Fibroblast of lung (primary cell): ENCODE measurements at regions not wholly inside any gene's neighbourhood (a gene's known extent, or its start where the extent isn't known, plus 50 kb on each side); places are given as distances from the start of the nearest gene placed in this dataset.

Experiments
- DNase-seq, 2 donors: peaks; one replicate each; pipeline versions ENCODE4 v3.0.0 to v3.0.0-alpha.2; 2010; ENCODE audit warnings: low read depth in 2 of 2
- H2AFZ ChIP-seq: 2 replicates; pipeline ENCODE4 v1.5.1; 2012; ENCODE audit warnings: low read length, control low read depth, inconsistent platforms
- H3K27ac ChIP-seq: 2 replicates; pipeline ENCODE4 v1.5.1; 2011; ENCODE audit warnings: low read length, control low read depth; ENCODE audit not compliant: insufficient read depth
- H3K27me3 ChIP-seq: 2 replicates; pipeline ENCODE4 v1.5.1; 2011; ENCODE audit warnings: mild to moderate bottlenecking, low read length; ENCODE audit not compliant: control insufficient read depth, insufficient read depth
- H3K36me3 ChIP-seq: 2 replicates; pipeline ENCODE4 v1.5.1; 2011; ENCODE audit warnings: low read length; ENCODE audit not compliant: control insufficient read depth, insufficient read depth
- H3K4me1 ChIP-seq: 2 replicates; pipeline ENCODE4 v1.5.1; 2011; ENCODE audit warnings: low read length; ENCODE audit not compliant: control insufficient read depth, insufficient read depth; ENCODE audit errors: extremely low read depth
- H3K4me2 ChIP-seq: 2 replicates; pipeline ENCODE4 v1.5.1; 2011; ENCODE audit warnings: low read length, control low read depth; ENCODE audit not compliant: insufficient read depth; ENCODE audit errors: extremely low read depth
- H3K4me3 ChIP-seq, 4 experiments: fragments of 200-600 bp in 1 of 4; sonication (generic) in 1 of 4; replicated peaks in 1 of 4; 2 replicates each; pipeline ENCODE4 v1.5.1; 2011 to 2016; ENCODE audit warnings: low read length in 4 of 4, low read depth in 3 of 4, mild to moderate bottlenecking in 3 of 4, control low read depth in 2 of 4, inconsistent platforms in 1 of 4, mixed read lengths in 1 of 4; ENCODE audit not compliant: insufficient read depth in 1 of 4; ENCODE audit errors: control extremely low read depth in 1 of 4
- H3K79me2 ChIP-seq: 2 replicates; pipeline ENCODE4 v1.5.1; 2012; ENCODE audit warnings: mild to moderate bottlenecking, low read length, inconsistent platforms; ENCODE audit not compliant: control insufficient read depth, insufficient read depth
- H3K9ac ChIP-seq: 2 replicates; pipeline ENCODE4 v1.5.1; 2011; ENCODE audit warnings: mild to moderate bottlenecking, low read length, control low read depth; ENCODE audit not compliant: insufficient read depth
- H3K9me3 ChIP-seq: 2 replicates; pipeline ENCODE4 v1.5.1; 2012; ENCODE audit warnings: low read depth, low read length; ENCODE audit not compliant: control insufficient read depth, insufficient read depth
- H4K20me1 ChIP-seq: 2 replicates; pipeline ENCODE4 v1.5.1; 2011; ENCODE audit warnings: low read length; ENCODE audit not compliant: control insufficient read depth, insufficient read depth; ENCODE audit errors: extremely low read depth
- EZH2 ChIP-seq: IDR thresholded peaks from 2 replicates; pipeline ENCODE4 v1.5.1; 2012; ENCODE audit warnings: low read length, control low read depth, mild to moderate bottlenecking; ENCODE audit errors: missing control alignments
- TF ChIP-seq, protein P1 (sequence below), 2 donors: IDR thresholded peaks in 1 of 2; conservative IDR thresholded peaks in 1 of 2; 1 replicate in 1 of 2; 2 replicates in 1 of 2; pipeline ENCODE4 v1.5.1; 2011 to 2012; ENCODE audit warnings: low read length in 2 of 2, control low read depth in 1 of 2, inconsistent platforms in 1 of 2, low read depth in 1 of 2, mild to moderate bottlenecking in 1 of 2

DNA sequence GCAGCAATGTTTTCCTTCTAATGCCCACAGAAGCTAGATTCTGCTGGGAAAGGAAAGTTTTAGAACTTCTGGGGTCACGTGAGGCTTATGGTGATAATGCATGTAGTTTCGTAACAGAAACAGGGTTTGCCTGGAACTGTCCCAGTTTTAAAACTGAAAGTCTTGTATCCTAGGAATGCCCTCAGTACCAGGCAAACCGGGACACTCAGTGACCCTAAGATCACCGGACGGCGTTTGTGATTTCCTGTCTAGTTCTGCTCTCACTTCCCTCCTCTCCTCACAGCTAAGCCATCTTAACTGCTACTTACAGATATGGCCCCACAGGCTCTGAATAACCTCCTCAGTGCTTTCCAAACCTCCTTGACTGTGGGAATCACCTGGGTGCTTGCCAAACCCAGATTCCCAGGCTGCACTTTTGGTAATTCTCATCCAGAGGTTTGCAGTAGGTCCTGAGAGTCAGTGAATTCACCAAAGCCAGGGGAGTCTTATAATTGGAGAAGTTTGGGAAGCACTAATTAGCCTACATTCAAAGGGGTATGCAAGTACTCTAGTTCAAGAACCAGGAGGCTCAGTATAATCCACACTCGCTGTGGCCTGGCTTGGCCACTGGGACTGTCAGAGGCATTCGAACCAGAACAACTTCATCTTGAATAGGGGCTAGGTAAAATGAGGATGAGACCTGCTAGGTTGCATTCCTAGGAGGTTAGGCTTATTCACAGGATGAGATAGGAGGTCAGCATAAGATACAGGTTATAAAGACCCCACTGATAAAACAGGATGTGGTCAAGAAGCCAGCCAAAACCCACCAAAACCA, 231.6 kb upstream of the MYLIP start:
- peaks cover 2% of the 10 kb centered on the region for H3K4me1 ChIP-seq
- H3K4me3 ChIP-seq: no peak overlapping the region
- peak in 1 of 2 donors; percentile 79 for DNase-seq
- no peaks in the 10 kb centered on the region for H4K20me1 ChIP-seq
- H3K36me3 ChIP-seq: no peaks in the 10 kb centered on the region
- H3K9ac ChIP-seq: no peak overlapping the region
- H3K4me2 ChIP-seq: peak overlapping the region; percentile 46
- no peak overlapping the region for H3K27ac ChIP-seq
- TF ChIP-seq EZH2: no peak
- TF ChIP-seq, protein P1, sequence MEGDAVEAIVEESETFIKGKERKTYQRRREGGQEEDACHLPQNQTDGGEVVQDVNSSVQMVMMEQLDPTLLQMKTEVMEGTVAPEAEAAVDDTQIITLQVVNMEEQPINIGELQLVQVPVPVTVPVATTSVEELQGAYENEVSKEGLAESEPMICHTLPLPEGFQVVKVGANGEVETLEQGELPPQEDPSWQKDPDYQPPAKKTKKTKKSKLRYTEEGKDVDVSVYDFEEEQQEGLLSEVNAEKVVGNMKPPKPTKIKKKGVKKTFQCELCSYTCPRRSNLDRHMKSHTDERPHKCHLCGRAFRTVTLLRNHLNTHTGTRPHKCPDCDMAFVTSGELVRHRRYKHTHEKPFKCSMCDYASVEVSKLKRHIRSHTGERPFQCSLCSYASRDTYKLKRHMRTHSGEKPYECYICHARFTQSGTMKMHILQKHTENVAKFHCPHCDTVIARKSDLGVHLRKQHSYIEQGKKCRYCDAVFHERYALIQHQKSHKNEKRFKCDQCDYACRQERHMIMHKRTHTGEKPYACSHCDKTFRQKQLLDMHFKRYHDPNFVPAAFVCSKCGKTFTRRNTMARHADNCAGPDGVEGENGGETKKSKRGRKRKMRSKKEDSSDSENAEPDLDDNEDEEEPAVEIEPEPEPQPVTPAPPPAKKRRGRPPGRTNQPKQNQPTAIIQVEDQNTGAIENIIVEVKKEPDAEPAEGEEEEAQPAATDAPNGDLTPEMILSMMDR (conservative IDR thresholded peaks at IDR 0.05 in 1 of 2, IDR thresholded peaks at IDR 0.05 in 1 of 2; ENCODE audit: low read depth in 1 of 2, low read length in 2 of 2): no peak
- H3K9me3 ChIP-seq: no peaks in the 10 kb centered on the region
- H3K27me3 ChIP-seq: no peaks in the 10 kb centered on the region
- peak overlapping the region; percentile 34 for H2AFZ ChIP-seq
- no peaks in the 10 kb centered on the region for H3K79me2 ChIP-seq

DNA sequence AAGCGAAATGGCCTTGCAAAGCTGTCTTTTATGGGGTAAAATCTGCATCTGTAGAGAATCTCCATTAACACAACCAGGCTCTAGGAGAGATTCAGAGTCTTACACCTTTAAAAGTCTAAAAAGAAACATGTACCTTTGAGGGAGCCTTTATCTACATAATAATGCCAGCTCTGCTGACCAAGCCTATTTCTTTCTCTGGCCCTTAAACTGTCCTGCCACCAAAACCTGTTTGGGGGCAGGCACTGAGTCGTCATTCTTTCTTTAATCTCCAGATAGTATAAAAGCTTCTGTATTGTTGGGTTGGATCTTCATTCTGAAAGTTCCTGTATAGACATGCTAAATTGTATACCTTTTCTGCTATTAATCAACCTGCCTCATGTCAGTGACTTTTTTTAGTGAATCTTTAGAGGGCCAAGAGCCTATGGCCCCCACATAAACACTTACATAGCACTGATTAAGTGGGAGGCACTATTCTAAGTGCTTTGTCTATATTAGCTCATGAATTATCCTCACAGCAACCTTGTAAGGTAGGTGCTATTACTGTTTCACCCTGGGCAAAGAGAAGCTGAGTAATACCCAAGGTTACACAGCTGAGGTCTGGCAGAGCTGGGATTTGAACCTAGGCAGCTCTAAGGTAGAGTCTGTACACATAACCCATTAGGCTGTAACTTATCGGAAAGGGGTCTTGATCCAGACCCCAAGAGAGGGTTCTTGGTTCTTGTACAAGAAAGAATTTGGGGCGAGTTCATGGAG, 232.3 kb upstream of the DTNBP1 start:
- no peak overlapping the region for H3K9ac ChIP-seq
- no peak overlapping the region for H2AFZ ChIP-seq
- no peak for TF ChIP-seq EZH2
- TF ChIP-seq, protein P1 (conservative IDR thresholded peaks at IDR 0.05 in 1 of 2, IDR thresholded peaks at IDR 0.05 in 1 of 2; ENCODE audit: low read depth in 1 of 2, low read length in 2 of 2): no peak
- no peaks in the 10 kb centered on the region for H3K79me2 ChIP-seq
- H3K27me3 ChIP-seq: no peaks in the 10 kb centered on the region
- no peaks in the 10 kb centered on the region for H4K20me1 ChIP-seq
- no peaks in the 10 kb centered on the region for H3K36me3 ChIP-seq
- no peak overlapping the region for H3K4me2 ChIP-seq
- no peaks in the 10 kb centered on the region for H3K9me3 ChIP-seq
- H3K4me3 ChIP-seq: no peak overlapping the region
- DNase-seq: no peak
- no peak overlapping the region for H3K27ac ChIP-seq
- peaks cover 2% of the 10 kb centered on the region for H3K4me1 ChIP-seq

DNA sequence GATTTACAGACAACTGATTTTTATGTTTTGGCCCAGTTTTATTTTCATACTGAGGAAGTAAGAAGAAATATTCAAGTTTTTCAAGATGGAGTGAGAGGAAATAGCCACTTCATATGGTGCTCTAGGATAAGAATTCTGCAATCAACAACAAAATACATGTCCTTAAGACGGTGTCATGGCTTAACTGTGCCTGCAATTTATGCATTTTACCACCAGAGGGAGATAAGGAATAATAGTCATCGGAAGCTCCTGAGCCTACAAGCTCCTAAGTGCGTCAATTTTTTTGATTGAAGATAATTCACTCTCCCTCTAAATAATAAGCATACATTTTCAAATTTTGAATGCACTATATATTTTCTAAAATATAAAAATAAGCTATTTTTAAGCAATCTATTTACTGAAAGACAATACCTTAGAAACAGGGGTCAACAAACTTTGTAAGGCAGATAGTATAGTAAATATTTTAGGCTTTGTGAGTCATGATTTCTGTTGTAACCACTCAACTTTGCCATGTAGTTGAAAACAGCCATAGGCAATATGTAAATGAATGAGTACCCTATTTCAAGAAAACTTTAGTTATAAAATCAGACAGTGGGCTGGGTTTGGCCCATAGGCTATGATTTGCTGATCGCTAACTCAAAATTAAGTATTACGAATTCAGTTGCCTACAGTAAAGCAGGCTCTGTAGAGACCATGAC, 230.9 kb upstream of the DTNBP1 start:
- H2AFZ ChIP-seq: no peak overlapping the region
- no peaks in the 10 kb centered on the region for H3K79me2 ChIP-seq
- no peaks in the 10 kb centered on the region for H3K9me3 ChIP-seq
- no peak overlapping the region for H3K4me2 ChIP-seq
- H3K27ac ChIP-seq: no peak overlapping the region
- H3K4me3 ChIP-seq: no peak overlapping the region
- peak in 1 of 2 donors; percentile 37 for DNase-seq
- TF ChIP-seq, protein P1 (conservative IDR thresholded peaks at IDR 0.05 in 1 of 2, IDR thresholded peaks at IDR 0.05 in 1 of 2; ENCODE audit: low read depth in 1 of 2, low read length in 2 of 2): peak; percentile 26 to 50
- TF ChIP-seq EZH2: no peak
- H3K36me3 ChIP-seq: no peaks in the 10 kb centered on the region
- H3K9ac ChIP-seq: no peak overlapping the region
- H4K20me1 ChIP-seq: no peaks in the 10 kb centered on the region
- peaks cover 2% of the 10 kb centered on the region for H3K4me1 ChIP-seq
- H3K27me3 ChIP-seq: no peaks in the 10 kb centered on the region
